Endothelial cell of umbilical vein (primary cell): ENCODE measurements at regions not wholly inside any gene's neighbourhood (a gene's known extent, or its start where the extent isn't known, plus 50 kb on each side); places are given as distances from the start of the nearest gene placed in this dataset.
"Not testable (repeated sequence)": the region's sequence is repeated elsewhere in the genome, so short reads cannot be mapped to it uniquely, and the experiment has no call there.

ENCODE experiments used
- CTCF ChIP-seq, 2 donors: IDR thresholded peaks; 1 replicate in 1 of 2; 2 replicates in 1 of 2; pipeline ENCODE4 v1.5.1; 2011; ENCODE audit warnings: low read length in 2 of 2, mild to moderate bottlenecking in 2 of 2, moderate library complexity in 2 of 2, control low read depth in 1 of 2, inconsistent platforms in 1 of 2, low read depth in 1 of 2; ENCODE audit not compliant: insufficient read depth in 1 of 2; ENCODE audit errors: extremely low read depth in 1 of 2
- EZH2 ChIP-seq: IDR thresholded peaks from 2 replicates; pipeline ENCODE4 v1.6.1; 2012; ENCODE audit warnings: borderline replicate concordance, low read depth, mild to moderate bottlenecking, moderate library complexity, low read length, inconsistent platforms; ENCODE audit not compliant: severe bottlenecking
- MYC ChIP-seq: IDR thresholded peaks from one replicate; pipeline ENCODE4 v1.6.1; 2011; ENCODE audit warnings: mild to moderate bottlenecking, low read depth, low read length
- POLR2A ChIP-seq: IDR thresholded peaks from 2 replicates; pipeline ENCODE4 v1.6.1; 2012; ENCODE audit warnings: low read depth, mild to moderate bottlenecking, control low read depth, low read length
- POLR2AphosphoS5 ChIP-seq: IDR thresholded peaks from 2 replicates; pipeline ENCODE4 v1.6.1; 2012; ENCODE audit warnings: low read depth, mild to moderate bottlenecking, control low read depth, low read length, moderate library complexity; ENCODE audit not compliant: insufficient read depth
- TF ChIP-seq, protein P1 (sequence below): IDR thresholded peaks from 2 replicates; pipeline ENCODE4 v1.6.1; 2011; ENCODE audit not compliant: insufficient read depth, insufficient read length

DNA sequence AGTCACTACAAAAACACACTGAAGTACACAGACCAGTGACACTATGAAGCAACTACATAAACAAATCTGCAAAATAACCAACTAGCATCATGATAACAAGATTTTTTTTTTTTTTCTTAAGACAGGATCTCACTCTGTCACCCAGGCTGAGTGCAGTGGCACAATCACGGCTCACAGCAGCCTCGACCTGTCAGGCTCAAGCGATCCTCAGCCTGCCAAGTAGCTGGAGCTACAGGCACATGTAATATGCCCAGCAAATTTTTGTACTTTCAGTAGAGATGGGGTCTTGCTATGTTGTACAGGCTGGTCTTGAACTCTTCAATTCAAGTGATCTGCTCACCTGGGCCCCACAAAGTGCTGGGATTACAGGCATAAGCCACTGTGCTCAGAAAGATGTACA, 140.5 kb downstream of the GOLGA6L6 start:
- TF ChIP-seq CTCF (IDR thresholded peaks at IDR 0.05; ENCODE audit: extremely low read depth in 1 of 2, insufficient read depth in 1 of 2, low read depth in 1 of 2, low read length in 2 of 2); POLR2AphosphoS5; MYC; EZH2; POLR2A: not testable (repeated sequence)
- TF ChIP-seq, protein P1, sequence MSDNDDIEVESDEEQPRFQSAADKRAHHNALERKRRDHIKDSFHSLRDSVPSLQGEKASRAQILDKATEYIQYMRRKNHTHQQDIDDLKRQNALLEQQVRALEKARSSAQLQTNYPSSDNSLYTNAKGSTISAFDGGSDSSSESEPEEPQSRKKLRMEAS, result not testable (repeated sequence)
